Trophoblast cell (in vitro differentiated cells and primary cell): ENCODE measurements at regions not wholly inside any gene's neighbourhood (a gene's known extent, or its start where the extent isn't known, plus 50 kb on each side); places are given as distances from the start of the nearest gene placed in this dataset.
"Not testable (repeated sequence)": the region's sequence is repeated elsewhere in the genome, so short reads cannot be mapped to it uniquely, and the experiment has no call there.

Source experiments
- DNase-seq, 2 donors: peaks; one replicate each; pipeline ENCODE4 v3.0.0-alpha.2; 2016
- H2AFZ ChIP-seq: 2 replicates; pipeline ENCODE4 v1.6.1; 2013; ENCODE audit warnings: low read length, moderate library complexity, mild to moderate bottlenecking; ENCODE audit not compliant: insufficient read depth, poor library complexity
- H2AK5ac ChIP-seq: 2 replicates; pipeline ENCODE4 v1.6.1; 2013; ENCODE audit warnings: mild to moderate bottlenecking, low read length
- H2BK120ac ChIP-seq: 2 replicates; pipeline ENCODE4 v1.6.1; 2013; ENCODE audit warnings: low read length, mild to moderate bottlenecking, moderate library complexity; ENCODE audit not compliant: insufficient read depth, poor library complexity
- H2BK12ac ChIP-seq: 2 replicates; pipeline ENCODE4 v1.6.1; 2013; ENCODE audit warnings: mild to moderate bottlenecking, low read length, moderate library complexity
- H2BK5ac ChIP-seq: 2 replicates; pipeline ENCODE4 v1.6.1; 2013; ENCODE audit warnings: low read length, low read depth, moderate library complexity, mild to moderate bottlenecking; ENCODE audit not compliant: poor library complexity
- H3K14ac ChIP-seq: 2 replicates; pipeline ENCODE4 v1.6.1; 2013; ENCODE audit warnings: mild to moderate bottlenecking, low read length
- H3K18ac ChIP-seq: 2 replicates; pipeline ENCODE4 v1.6.1; 2013; ENCODE audit warnings: mild to moderate bottlenecking, low read length
- H3K23ac ChIP-seq: 2 replicates; pipeline ENCODE4 v1.6.1; 2013; ENCODE audit warnings: low read length
- H3K27ac ChIP-seq: 2 replicates; pipeline ENCODE4 v1.5.1; 2013; ENCODE audit warnings: low read depth, mild to moderate bottlenecking, inconsistent platforms, low read length, moderate library complexity
- H3K27me3 ChIP-seq: 2 replicates; pipeline ENCODE4 v1.6.1; 2013; ENCODE audit warnings: inconsistent platforms, mild to moderate bottlenecking, low read length, moderate library complexity; ENCODE audit not compliant: insufficient read depth
- H3K36me3 ChIP-seq, 2 experiments: 1 replicate in 1 of 2; 2 replicates in 1 of 2; pipeline ENCODE4 v1.6.1; 2013; ENCODE audit warnings: low read length in 2 of 2, mild to moderate bottlenecking in 2 of 2, moderate library complexity in 1 of 2; ENCODE audit not compliant: insufficient read depth in 2 of 2, control insufficient read depth in 1 of 2
- H3K4ac ChIP-seq: 2 replicates; pipeline ENCODE4 v1.6.1; 2013; ENCODE audit warnings: low read depth, mild to moderate bottlenecking, low read length, moderate library complexity
- H3K4me1 ChIP-seq, 2 experiments: 1 replicate in 1 of 2; 2 replicates in 1 of 2; pipeline ENCODE4 v1.6.1; 2013; ENCODE audit warnings: low read length in 2 of 2, mild to moderate bottlenecking in 2 of 2, moderate library complexity in 1 of 2; ENCODE audit not compliant: insufficient read depth in 2 of 2, control insufficient read depth in 1 of 2
- H3K4me2 ChIP-seq: 2 replicates; pipeline ENCODE4 v1.6.1; 2013; ENCODE audit warnings: inconsistent platforms, mild to moderate bottlenecking, low read length, moderate library complexity
- H3K4me3 ChIP-seq: 2 replicates; pipeline ENCODE4 v1.5.1; 2013; ENCODE audit warnings: mild to moderate bottlenecking, low read depth, low read length, inconsistent platforms
- H3K79me1 ChIP-seq: one replicate; pipeline ENCODE4 v1.6.1; 2013; ENCODE audit warnings: low read length
- H3K79me2 ChIP-seq: 2 replicates; pipeline ENCODE4 v1.6.1; 2013; ENCODE audit warnings: low read length, mild to moderate bottlenecking; ENCODE audit not compliant: control insufficient read depth, insufficient read depth, poor library complexity
- H3K9ac ChIP-seq: 2 replicates; pipeline ENCODE4 v1.6.1; 2013; ENCODE audit warnings: mild to moderate bottlenecking, low read length
- H3K9me3 ChIP-seq: 2 replicates; pipeline ENCODE4 v1.6.1; 2013; ENCODE audit warnings: low read depth, mild to moderate bottlenecking, control low read depth, inconsistent platforms, low read length; ENCODE audit not compliant: insufficient read depth
- H4K12ac ChIP-seq: 2 replicates; pipeline ENCODE4 v1.6.1; 2013; ENCODE audit warnings: low read depth, mild to moderate bottlenecking, low read length, moderate library complexity
- H4K8ac ChIP-seq: 2 replicates; pipeline ENCODE4 v1.6.1; 2013; ENCODE audit warnings: low read depth, mild to moderate bottlenecking, low read length, moderate library complexity
- H4K91ac ChIP-seq: one replicate; pipeline ENCODE4 v1.6.1; 2013; ENCODE audit warnings: low read depth, mild to moderate bottlenecking, low read length, moderate library complexity
- WGBS: extraction: QIAGEN DNeasy Blood & Tissue Kit; methylation state at CpG from one replicate; pipeline ENCODE4 v1.1.7; 2013; ENCODE audit warnings: missing lambda C conversion rate; ENCODE audit not compliant: insufficient read length, insufficient coverage; ENCODE audit errors: extremely low coverage; 5-methylcytosine and 5-hydroxymethylcytosine counted together

DNA sequence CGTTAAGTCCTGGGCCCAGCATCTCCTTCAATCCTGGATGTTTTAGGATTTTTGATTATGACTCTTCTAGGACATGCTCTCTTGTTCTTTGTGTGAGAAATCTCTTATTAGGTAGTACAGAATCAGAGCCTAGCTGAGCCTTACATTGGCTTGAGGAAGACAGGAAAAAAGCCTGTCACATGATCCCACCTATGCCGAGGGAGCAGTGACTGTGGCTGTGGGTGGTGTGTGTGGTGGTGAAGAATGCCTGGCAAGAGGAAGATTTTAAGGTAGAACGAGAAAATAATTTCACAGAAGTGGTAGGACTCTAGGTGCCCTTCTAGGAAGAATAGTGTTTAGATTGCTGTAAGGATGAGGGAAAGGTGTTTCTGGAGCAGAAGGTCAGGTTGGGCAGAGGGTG is 449.5 kb upstream of the PROX1 start:
- Histone ChIP-seq H3K23ac (no peak overlapping the region), H4K8ac (no peak overlapping the region), H2BK5ac (no peak overlapping the region), H2BK120ac (no peak overlapping the region), H4K12ac (no peak overlapping the region), H3K14ac (no peak overlapping the region), H3K4ac (no peak overlapping the region), H3K4me3 (no peak overlapping the region), H3K9me3 (no peaks in the 10 kb centered on the region), H3K27me3 (no peaks in the 10 kb centered on the region), H2AFZ (no peak overlapping the region), H3K79me1 (no peaks in the 10 kb centered on the region), H4K91ac (no peak overlapping the region), H3K18ac (no peak overlapping the region), H3K79me2 (no peaks in the 10 kb centered on the region), H2AK5ac (no peak overlapping the region), H3K4me2 (no peak overlapping the region), H3K4me1 (no peaks in the 10 kb centered on the region), H2BK12ac (no peak overlapping the region), H3K9ac (no peak overlapping the region), H3K27ac (no peak overlapping the region), H3K36me3 (no peaks in the 10 kb centered on the region)
- WGBS = no CpG with 5 or more reads among the region's 3 CpGs
- DNase-seq = no peak

- no peak overlapping the region for H2BK5ac ChIP-seq
- no peak overlapping the region for H3K18ac ChIP-seq
- H3K36me3 ChIP-seq = no peaks in the 10 kb centered on the region
- no peak overlapping the region for H4K12ac ChIP-seq
- H3K79me1 ChIP-seq = no peaks in the 10 kb centered on the region
- H3K4me3 ChIP-seq = no peak overlapping the region
- H3K4me1 ChIP-seq = no peaks in the 10 kb centered on the region
- H3K4ac ChIP-seq = no peak overlapping the region
- H2AK5ac ChIP-seq = no peak overlapping the region
- no peak overlapping the region for H2BK120ac ChIP-seq
- H4K91ac ChIP-seq = no peak overlapping the region
- no peak overlapping the region for H3K23ac ChIP-seq
- H3K4me2 ChIP-seq = no peak overlapping the region
- no peaks in the 10 kb centered on the region for H3K27me3 ChIP-seq
- H4K8ac ChIP-seq = no peak overlapping the region
- H3K14ac ChIP-seq = no peak overlapping the region
- H3K79me2 ChIP-seq = no peaks in the 10 kb centered on the region
- no peak overlapping the region for H3K27ac ChIP-seq
- H2BK12ac ChIP-seq = no peak overlapping the region
- no peak for DNase-seq
- H3K9me3 ChIP-seq = no peaks in the 10 kb centered on the region
- H3K9ac ChIP-seq = no peak overlapping the region
- H2AFZ ChIP-seq = no peak overlapping the region
- WGBS = no CpG with 5 or more reads among the region's 4 CpGs
These were observed 448.3 kb upstream of the PROX1 start for GRCh38 chr1:213539464-213539863.

GRCh38 chr1:213541641-213542040 is 446.1 kb upstream of the PROX1 start:
- Histone ChIP-seq H3K79me1 (no peaks in the 10 kb centered on the region), H4K12ac (no peak overlapping the region), H3K36me3 (no peaks in the 10 kb centered on the region), H3K27ac (no peak overlapping the region), H3K14ac (no peak overlapping the region), H3K9me3 (no peaks in the 10 kb centered on the region), H3K4ac (no peak overlapping the region), H3K23ac (no peak overlapping the region), H3K79me2 (no peaks in the 10 kb centered on the region), H3K4me2 (no peak overlapping the region), H2AK5ac (no peak overlapping the region), H3K9ac (no peak overlapping the region), H2BK12ac (no peak overlapping the region), H3K4me3 (no peak overlapping the region), H4K91ac (no peak overlapping the region), H4K8ac (no peak overlapping the region), H2BK120ac (no peak overlapping the region), H3K4me1 (no peaks in the 10 kb centered on the region), H2BK5ac (no peak overlapping the region), H3K18ac (no peak overlapping the region), H2AFZ (no peak overlapping the region), H3K27me3 (no peaks in the 10 kb centered on the region)
- no peak for DNase-seq
- WGBS = no CpG with 5 or more reads among the region's 1 CpG

DNA sequence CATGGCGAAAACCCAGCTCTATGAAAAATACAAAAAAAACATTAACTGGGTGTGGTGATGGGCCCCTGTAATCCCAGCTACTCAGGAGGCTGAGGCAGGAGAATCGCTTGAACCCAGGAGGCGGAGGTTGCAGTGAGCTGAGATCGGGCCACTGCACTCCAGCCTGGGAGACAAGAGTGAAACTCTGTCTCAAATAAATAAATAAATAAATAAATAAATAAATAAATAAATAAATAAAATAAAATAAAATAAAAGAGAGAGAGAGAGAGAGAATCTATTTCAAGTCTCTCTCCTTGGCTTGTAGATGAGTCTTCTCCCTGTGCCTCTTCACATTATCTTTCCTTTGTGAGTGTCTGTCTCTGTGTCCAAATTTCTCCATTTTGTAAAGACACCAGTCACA is 442.6 kb upstream of the PROX1 start:
- H2AK5ac ChIP-seq, DNase-seq, H3K36me3 ChIP-seq, H3K4me2 ChIP-seq, H3K9ac ChIP-seq, H3K79me2 ChIP-seq, H4K91ac ChIP-seq, H3K9me3 ChIP-seq, H2BK12ac ChIP-seq, H2AFZ ChIP-seq, H4K12ac ChIP-seq, H3K4me1 ChIP-seq, H3K4ac ChIP-seq, H4K8ac ChIP-seq, H2BK120ac ChIP-seq, H3K27ac ChIP-seq, H3K14ac ChIP-seq, H3K23ac ChIP-seq, H3K4me3 ChIP-seq, H3K27me3 ChIP-seq, H2BK5ac ChIP-seq, H3K18ac ChIP-seq, H3K79me1 ChIP-seq: not testable (repeated sequence)
- WGBS = no CpG with 5 or more reads among the region's 4 CpGs
